SKM-1 (cell line): ENCODE measurements at regions not wholly inside any gene's neighbourhood (a gene's known extent, or its start where the extent isn't known, plus 50 kb on each side); places are given as distances from the start of the nearest gene placed in this dataset.

Experiments
- DNase-seq: peaks from one replicate; lab custom pipeline; 2025; ENCODE audit not compliant: unreplicated experiment; lab: John Stamatoyannopoulos, UW

DNA sequence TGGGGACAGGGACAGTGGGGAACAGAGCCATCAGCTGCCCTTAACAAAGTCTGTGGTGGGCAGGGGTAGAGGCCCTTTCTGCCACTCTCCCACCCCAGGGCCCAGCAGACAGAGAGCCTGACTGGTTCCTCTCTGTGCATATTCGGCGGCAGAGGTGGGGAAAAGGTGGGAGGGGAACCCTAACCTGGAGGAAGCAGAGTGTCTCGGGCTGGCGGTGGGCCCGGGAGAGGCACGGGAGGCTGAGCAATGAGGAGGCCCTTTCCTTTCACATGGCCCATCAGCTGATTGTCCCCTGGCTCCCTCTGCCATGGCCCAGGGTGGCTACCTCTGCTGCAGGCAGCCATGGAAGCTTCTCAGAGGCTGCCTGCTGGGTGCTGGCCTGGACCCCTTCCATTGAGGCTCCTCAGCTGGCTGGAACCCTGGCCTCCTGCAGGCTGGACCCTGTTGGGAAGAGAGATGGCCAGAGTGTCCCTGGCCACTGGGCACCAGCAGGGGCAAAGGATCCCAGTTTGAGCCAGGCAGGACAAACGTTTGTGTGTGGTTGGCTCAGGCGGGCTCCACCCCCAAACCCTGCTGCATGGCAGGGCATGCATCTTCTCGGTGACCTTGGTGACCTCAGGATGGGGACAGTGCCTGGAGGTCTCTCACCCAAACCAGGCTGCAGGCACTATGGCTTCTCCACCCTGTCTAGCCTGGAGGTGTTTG lies 202.8 kb upstream of the ZNF536 start:
- no peak for DNase-seq

DNA sequence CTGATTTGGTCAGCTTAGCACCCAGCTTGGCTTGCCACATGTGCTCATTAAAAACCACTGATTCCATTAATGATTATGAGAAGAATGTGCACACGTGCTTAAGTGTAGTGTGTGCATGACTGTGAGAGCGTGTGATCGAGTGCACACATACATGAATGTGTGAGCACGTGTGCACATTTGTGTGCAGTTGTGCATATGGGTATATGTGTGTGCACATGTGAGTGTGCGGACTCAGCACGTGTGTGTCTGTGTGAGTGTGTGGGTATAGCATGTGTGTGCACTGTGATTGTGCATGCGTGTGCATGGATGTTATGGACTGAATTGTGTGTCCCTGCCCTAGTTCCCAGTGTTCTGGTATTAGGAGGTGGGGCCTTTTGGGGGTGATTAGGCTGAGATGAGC lies 202.1 kb upstream of the ZNF536 start:
- no peak for DNase-seq

DNA sequence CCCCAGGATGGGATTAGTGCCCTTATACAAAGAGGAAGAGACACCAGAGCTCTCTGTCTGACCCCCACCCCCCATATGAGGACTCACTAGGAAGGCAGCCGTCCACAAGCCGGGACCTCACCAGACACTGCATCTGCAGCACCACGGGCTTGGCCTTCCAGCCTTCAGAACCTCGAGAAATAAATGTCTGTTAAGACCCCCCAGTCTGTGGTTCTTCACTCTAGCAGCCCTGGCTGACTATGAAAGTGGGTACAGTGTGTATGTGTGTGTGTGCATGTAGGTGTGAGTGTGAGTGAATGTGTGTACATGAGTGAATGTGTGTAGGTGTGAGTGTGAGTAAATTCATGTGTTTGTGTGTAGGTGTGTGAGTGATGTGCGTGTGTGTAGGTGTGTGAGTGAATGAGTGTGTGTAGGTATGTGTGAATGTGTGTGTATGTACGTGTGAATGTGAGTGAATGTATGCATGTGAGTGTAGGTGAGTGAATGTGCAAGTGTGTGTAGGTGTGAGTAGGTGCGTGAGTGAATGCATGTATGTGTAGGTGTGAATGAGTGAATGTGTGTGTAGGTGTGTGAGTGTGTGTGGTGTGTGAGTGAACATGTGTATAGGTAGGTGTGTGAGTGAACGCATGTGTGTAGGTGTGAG lies 201.6 kb upstream of the ZNF536 start:
- DNase-seq: no peak

GRCh38 chr19:30171138-30171635 lies 201.0 kb upstream of the ZNF536 start:
- DNase-seq: no peak

DNA sequence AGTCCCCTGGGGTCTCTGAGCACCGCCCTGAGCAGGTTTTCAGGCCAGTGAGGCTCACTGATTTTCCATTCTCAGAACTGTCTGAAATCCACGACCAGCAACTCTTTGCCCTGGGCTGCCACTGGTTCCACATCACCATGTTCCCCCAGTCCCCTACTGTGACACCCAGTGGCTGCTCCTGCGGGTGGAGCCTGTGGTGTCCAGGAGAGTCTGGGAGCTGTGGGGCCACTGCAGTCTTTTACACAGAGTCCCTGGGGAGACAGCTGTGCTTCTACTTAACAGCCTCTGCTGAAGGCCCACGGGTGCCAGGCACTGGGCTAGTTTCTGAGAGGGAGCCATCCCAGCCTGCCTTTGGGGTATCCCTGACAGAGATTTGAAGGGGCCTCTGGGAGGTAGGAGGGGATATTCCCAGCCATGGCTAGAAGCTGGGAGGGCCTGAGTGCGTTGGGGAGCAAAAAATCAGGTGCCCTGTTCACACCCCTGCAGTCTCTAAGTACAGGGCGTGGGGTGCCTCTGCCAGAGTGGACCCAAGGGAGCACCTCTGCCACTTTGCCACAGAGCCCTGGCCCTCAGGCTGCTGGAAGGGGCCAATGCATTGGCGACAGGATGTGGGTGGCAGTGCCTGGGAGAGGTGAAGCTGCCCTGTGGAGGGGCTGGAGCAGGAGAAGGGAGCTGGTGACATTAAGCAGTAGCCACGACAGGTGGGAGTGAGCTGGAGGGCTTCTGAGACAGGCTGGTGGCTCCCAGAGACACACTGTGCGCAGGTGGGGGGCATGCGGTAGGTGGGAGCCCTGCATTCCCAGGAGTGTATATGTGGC lies 200.2 kb upstream of the ZNF536 start:
- no peak for DNase-seq

GRCh38 chr19:30172613-30173242 lies 199.5 kb upstream of the ZNF536 start:
- DNase-seq: no peak

GRCh38 chr19:30173593-30174356 lies 198.4 kb upstream of the ZNF536 start:
- no peak for DNase-seq

DNA sequence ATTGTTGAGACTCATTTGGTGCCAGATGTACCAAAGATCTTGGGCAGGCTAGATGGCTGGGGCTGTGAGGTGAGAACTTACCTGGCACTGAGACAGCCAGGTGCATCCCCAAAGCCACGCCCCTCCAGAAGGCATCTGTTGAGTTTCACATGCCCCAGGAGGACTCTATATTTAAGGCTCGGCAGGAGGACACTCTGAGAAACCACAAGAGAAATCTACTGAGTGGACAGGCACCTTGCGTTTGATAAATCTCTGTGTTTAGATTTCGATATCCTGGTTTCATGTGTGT lies 197.9 kb upstream of the ZNF536 start:
- no peak for DNase-seq

DNA sequence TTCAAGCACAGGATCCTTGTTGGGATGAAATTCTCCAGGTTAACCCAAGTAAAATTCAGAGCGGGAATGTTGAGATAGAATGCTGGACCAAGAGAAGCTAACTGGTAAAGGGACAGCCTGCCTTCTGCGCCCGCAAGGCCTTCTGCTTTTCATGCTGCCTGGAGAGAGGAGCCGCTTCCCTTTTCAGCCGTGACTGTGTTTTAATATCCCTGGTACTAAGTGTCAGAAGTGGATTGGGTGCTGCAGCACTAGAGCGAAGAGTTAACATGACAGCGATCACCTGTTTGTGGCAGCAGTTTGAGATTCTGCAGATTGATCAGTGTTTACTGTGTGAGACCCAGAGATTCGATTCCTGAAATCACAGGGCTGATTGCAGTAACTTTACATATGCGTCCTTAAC lies 197.4 kb upstream of the ZNF536 start:
- no peak for DNase-seq

- DNase-seq: no peak
Measured at GRCh38 chr19:30175987-30176386, 196.2 kb upstream of the ZNF536 start.

DNA sequence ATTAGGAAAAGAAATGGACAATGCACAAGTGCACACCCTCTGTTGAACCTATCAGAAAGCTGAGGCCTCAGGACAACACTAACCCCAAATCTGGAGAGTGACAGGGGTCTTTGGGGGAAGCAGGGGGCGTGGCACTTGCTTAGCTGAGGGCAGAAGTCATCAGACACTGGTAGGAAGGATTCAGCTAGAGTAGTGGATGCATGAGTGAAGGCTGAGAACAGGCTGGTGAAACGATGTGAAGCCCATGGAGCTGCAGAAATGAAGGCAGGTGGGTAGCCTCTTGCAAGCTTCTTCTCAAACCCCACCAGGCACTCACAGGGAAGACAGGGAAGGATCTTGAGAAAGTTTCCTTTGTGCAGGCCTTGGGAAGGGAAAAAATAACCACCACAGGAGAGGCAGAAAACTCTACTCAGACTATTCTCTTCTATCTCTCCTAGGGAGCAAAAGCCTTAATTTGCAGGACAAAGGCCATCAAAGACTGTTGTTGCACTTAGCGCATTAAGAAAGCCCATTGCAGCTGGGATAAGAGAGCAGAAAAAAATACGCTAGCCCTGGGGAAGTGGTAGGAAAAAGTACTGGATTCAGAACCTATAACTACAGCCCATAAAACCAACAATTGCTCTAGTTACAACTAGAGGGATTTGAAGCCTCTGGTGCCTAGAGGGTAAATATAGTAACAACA lies 193.3 kb upstream of the ZNF536 start:
- no peak for DNase-seq

DNA sequence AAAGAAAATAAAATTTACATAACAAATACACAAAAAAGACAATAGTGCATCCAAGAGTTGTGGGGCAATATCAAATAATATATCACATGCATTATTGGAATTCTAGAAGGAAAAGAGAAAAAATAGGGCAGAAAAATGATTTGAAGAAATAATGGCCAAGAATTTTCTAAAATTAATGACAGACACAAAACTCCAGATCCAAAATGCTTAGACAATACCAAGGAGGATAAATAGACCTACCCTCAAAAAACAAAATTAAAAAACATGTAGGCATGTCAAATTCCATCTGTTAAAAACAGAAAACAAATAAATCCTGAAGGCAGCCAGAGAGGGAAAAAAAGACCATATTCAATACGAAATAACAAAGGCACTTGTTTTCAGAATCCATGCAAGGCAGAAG lies 191.5 kb upstream of the ZNF536 start:
- DNase-seq: no peak

- no peak for DNase-seq
Measured at GRCh38 chr19:30183807-30184490, 188.2 kb upstream of the ZNF536 start.

- no peak for DNase-seq
Measured at GRCh38 chr19:30202060-30202600, 170.1 kb upstream of the ZNF536 start.

DNA sequence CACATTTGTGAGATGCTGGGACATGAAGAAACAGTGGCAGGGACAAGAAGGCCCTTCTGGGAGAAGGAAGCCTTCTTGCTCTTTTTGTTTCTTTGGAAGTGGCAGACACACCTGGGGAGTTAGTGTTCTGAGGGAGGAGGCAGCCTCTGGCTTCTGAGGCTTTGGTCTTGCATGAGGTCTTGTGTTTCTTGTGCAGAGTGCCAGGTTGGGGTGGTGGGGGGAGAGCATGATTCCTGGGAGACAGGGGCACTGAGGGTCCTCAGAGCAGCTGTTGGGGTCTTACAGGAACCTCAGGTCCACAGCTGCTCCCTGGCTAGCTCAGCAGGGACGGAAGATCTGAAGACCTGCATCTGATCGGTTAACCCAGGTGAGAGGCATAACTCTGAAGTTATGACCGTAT lies 167.5 kb upstream of the ZNF536 start:
- no peak for DNase-seq

DNA sequence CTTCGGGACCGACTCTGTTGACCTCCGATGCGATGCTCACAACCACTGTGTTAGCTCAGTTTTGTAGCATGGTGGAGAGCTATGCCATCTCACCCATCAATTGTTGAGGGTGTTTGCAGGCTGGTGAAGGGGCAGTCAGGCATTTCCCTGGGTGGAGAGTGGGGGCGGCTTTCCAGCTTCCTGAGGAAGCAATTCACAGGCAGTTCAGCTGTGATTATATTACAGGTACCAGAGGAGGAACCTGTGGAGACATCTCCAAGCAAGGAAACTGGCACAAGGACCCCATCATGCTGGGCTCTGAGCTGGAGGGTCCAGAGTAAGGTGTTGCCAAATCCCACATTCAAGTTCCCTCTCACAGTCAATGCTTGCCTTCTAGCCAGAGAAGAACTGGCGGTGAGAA lies 166.0 kb upstream of the ZNF536 start:
- DNase-seq: no peak

DNA sequence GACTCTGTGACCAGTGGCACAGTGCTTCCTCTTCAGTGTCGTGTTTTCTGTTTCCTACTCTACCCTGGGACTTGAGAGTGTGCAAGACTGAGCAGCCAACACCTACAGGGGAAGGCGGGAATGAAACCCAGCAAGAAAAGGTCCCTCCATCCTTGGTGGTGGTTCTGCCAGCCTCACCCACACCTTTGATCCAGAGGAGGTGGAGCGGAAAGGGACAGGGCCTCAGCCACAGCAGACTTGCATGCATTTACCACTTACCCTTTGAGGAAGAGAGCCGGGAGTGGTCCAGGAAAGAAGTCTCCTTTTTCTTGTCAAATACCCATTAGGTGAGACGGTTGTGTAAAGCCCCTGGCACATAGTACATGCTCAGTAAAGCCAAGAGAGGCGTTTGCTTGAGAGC lies 164.8 kb upstream of the ZNF536 start:
- no peak for DNase-seq

- DNase-seq: no peak
Measured at GRCh38 chr19:30208436-30209060, 163.6 kb upstream of the ZNF536 start.
